ENCODE measurements at regions not wholly inside any gene's neighbourhood (a gene's known extent, or its start where the extent isn't known, plus 50 kb on each side); places are given as distances from the start of the nearest gene placed in this dataset.

DNA sequence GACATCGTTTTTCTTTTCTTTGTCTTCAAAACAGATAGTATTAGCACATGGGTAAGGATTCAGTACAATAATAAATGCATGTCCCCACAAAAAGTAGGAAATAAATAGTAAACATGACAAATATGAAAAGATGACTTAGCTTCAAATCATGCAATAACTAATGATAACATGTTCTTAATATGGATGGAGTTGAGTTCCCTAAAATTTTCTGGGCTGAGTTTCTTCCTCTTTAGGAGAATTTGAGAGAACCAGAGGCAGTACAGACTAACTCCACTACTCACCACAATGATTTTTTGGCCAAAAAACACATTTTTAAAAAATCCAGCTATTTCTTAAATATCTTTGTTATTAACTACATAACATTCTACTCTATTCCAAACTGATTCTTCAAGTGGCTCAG is 432.3 kb upstream of the HS3ST1 start:
- H3K4me3 Mint-ChIP-seq, result no peak overlapping the region
- H3K4me3 ChIP-seq (ENCODE audit: low read length), result no peak overlapping the region
- no peak overlapping the region for H3K9ac ChIP-seq (ENCODE audit: extremely low read depth, low read length, poor library complexity, severe bottlenecking)
- peaks cover 40% of the 10 kb centered on the region for H3K27me3 Mint-ChIP-seq (ENCODE audit: insufficient read depth)
- H3K27ac Mint-ChIP-seq, result no peak overlapping the region
- H3K27ac ChIP-seq (ENCODE audit: low read depth, low read length), result no peak overlapping the region
- H3K4me1 Mint-ChIP-seq, result peaks cover 24% of the 10 kb centered on the region
- 100% methylated on average over 1 of the region's 1 CpG; no CpG with 5 or more reads in 1 of the 2 experiments for WGBS, 2 experiments (ENCODE audit: insufficient coverage in 1 of 2, insufficient read length in 1 of 2)
- DNase-seq, result no peak
- no peaks in the 10 kb centered on the region for H3K36me3 Mint-ChIP-seq (ENCODE audit: low read depth)
- peaks cover 10% of the 10 kb centered on the region for H3K9me3 Mint-ChIP-seq
- H3K9me3 ChIP-seq (ENCODE audit: control insufficient read depth, low read length), result peaks cover 24% of the 10 kb centered on the region
- no peaks in the 10 kb centered on the region for H3K36me3 ChIP-seq (ENCODE audit: control insufficient read depth, insufficient read depth, low read length)
- TF ChIP-seq, protein P1, sequence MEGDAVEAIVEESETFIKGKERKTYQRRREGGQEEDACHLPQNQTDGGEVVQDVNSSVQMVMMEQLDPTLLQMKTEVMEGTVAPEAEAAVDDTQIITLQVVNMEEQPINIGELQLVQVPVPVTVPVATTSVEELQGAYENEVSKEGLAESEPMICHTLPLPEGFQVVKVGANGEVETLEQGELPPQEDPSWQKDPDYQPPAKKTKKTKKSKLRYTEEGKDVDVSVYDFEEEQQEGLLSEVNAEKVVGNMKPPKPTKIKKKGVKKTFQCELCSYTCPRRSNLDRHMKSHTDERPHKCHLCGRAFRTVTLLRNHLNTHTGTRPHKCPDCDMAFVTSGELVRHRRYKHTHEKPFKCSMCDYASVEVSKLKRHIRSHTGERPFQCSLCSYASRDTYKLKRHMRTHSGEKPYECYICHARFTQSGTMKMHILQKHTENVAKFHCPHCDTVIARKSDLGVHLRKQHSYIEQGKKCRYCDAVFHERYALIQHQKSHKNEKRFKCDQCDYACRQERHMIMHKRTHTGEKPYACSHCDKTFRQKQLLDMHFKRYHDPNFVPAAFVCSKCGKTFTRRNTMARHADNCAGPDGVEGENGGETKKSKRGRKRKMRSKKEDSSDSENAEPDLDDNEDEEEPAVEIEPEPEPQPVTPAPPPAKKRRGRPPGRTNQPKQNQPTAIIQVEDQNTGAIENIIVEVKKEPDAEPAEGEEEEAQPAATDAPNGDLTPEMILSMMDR (conservative IDR thresholded peaks at IDR 0.05), result no peak
- peaks cover 5% of the 10 kb centered on the region for H3K27me3 ChIP-seq (ENCODE audit: control insufficient read depth, insufficient read depth, low read length, poor library complexity, severe bottlenecking)
- peaks cover 12% of the 10 kb centered on the region for H3K4me1 ChIP-seq (ENCODE audit: control insufficient read depth, insufficient read depth, low read length)

DNA sequence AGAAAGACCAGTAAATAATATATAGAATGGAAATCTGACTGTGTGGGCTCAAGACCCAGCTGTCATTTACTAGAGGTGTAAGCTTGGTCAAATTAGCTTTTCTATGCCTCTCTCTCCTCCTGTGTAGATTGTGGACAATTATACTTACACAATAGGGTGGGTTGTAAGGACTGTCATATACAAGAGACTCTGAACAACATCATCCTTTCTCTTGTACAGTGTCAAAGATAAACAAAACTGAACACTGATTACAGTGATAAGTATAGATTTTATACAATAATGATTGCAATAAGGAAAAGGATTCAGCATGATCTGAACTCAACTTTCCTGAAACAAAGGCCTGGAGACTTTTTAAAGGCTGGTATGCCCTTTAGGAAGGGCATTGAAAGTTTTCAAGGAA is 429.2 kb upstream of the HS3ST1 start:
- H3K9me3 Mint-ChIP-seq, result peaks cover 10% of the 10 kb centered on the region
- Histone ChIP-seq H3K27ac (ENCODE audit: low read depth, low read length) (no peak overlapping the region), H3K27me3 (ENCODE audit: control insufficient read depth, insufficient read depth, low read length, poor library complexity, severe bottlenecking) (no peaks in the 10 kb centered on the region)

DNA sequence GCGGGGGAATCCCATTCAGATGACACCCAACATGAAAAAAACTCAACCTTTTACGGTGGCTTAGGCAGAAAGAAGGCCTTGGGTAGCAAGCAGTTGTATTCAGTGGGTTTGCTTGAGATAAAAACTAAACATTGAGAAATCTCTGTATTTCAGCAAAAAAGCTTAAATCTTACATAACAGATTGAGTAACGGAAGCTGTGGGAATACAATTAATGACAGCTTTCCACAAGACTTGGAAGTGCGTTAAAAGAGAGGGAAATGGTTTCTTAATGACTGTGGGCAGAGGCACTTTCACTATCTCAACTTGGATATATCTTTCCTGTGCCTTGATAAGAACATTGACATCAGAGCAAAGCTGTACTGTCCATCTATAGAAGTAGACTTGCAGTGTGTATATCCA is 418.5 kb upstream of the HS3ST1 start:
- Mint-ChIP-seq H3K36me3 (ENCODE audit: low read depth) (no peaks in the 10 kb centered on the region), H3K27ac (no peak overlapping the region), H3K4me1 (peaks cover 4% of the 10 kb centered on the region), H3K27me3 (ENCODE audit: insufficient read depth) (no peaks in the 10 kb centered on the region), H3K4me3 (no peak overlapping the region), H3K9me3 (peaks cover 4% of the 10 kb centered on the region)
- TF ChIP-seq, protein P1 (conservative IDR thresholded peaks at IDR 0.05), result no peak
- Histone ChIP-seq H3K36me3 (ENCODE audit: control insufficient read depth, insufficient read depth, low read length) (no peaks in the 10 kb centered on the region), H3K4me1 (ENCODE audit: control insufficient read depth, insufficient read depth, low read length) (no peaks in the 10 kb centered on the region), H3K9me3 (ENCODE audit: control insufficient read depth, low read length) (no peaks in the 10 kb centered on the region), H3K9ac (ENCODE audit: extremely low read depth, low read length, poor library complexity, severe bottlenecking) (no peak overlapping the region), H3K27me3 (ENCODE audit: control insufficient read depth, insufficient read depth, low read length, poor library complexity, severe bottlenecking) (no peaks in the 10 kb centered on the region), H3K27ac (ENCODE audit: low read depth, low read length) (no peak overlapping the region), H3K4me3 (ENCODE audit: low read length) (no peak overlapping the region)
- no peak for DNase-seq
- WGBS, 2 experiments (ENCODE audit: insufficient coverage in 1 of 2, insufficient read length in 1 of 2), result 94% methylated on average over 2 to 4 of the region's 4 CpGs

More for the DNA sequence above, 429.2 kb upstream of the HS3ST1 start:
- Histone ChIP-seq H3K4me1 (ENCODE audit: control insufficient read depth, insufficient read depth, low read length) (peaks cover 12% of the 10 kb centered on the region), H3K9me3 (ENCODE audit: control insufficient read depth, low read length) (peaks cover 24% of the 10 kb centered on the region), H3K36me3 (ENCODE audit: control insufficient read depth, insufficient read depth, low read length) (no peaks in the 10 kb centered on the region), H3K4me3 (ENCODE audit: low read length) (no peak overlapping the region), H3K9ac (ENCODE audit: extremely low read depth, low read length, poor library complexity, severe bottlenecking) (no peak overlapping the region)
- Mint-ChIP-seq H3K27ac (no peak overlapping the region), H3K36me3 (ENCODE audit: low read depth) (no peaks in the 10 kb centered on the region), H3K4me1 (peaks cover 24% of the 10 kb centered on the region), H3K4me3 (no peak overlapping the region), H3K27me3 (ENCODE audit: insufficient read depth) (peaks cover 35% of the 10 kb centered on the region)
- no peak for DNase-seq
- TF ChIP-seq, protein P1 (conservative IDR thresholded peaks at IDR 0.05), result no peak
